C4-2B (cell line): ENCODE measurements at regions not wholly inside any gene's neighbourhood (a gene's known extent, or its start where the extent isn't known, plus 50 kb on each side); places are given as distances from the start of the nearest gene placed in this dataset.

Experiments used
- CTCF ChIP-seq: fragments of 450-650 bp; conservative IDR thresholded peaks from 2 replicates; pipeline ENCODE4 v1.5.1; 2017; ENCODE audit warnings: mild to moderate bottlenecking
- ZFX ChIP-seq: fragments of 450-650 bp; IDR thresholded peaks from 2 replicates; pipeline ENCODE4 v1.6.1; 2017

- TF ChIP-seq CTCF (no peak), ZFX (no peak)
Measured at GRCh38 chr11:111088847-111089355, 156.6 kb upstream of the POU2AF2 start.
